Glutamatergic neuron (in vitro differentiated cells): ENCODE measurements at regions not wholly inside any gene's neighbourhood (a gene's known extent, or its start where the extent isn't known, plus 50 kb on each side); places are given as distances from the start of the nearest gene placed in this dataset.
"Not testable (repeated sequence)": the region's sequence is repeated elsewhere in the genome, so short reads cannot be mapped to it uniquely, and the experiment has no call there.

Source experiments
- DNase-seq: peaks from one replicate; pipeline ENCODE4 v3.0.0; 2022
- H3K27ac Mint-ChIP-seq: one replicate; pipeline ENCODE4 v1.8.0; 2020; ENCODE audit warnings: mild to moderate bottlenecking, mixed read lengths, inconsistent platforms; ENCODE audit not compliant: unreplicated experiment
- H3K27me3 Mint-ChIP-seq: one replicate; pipeline ENCODE4 v1.8.0; 2020; ENCODE audit warnings: mild to moderate bottlenecking, moderate library complexity, mixed read lengths, inconsistent platforms; ENCODE audit not compliant: unreplicated experiment
- H3K36me3 Mint-ChIP-seq: one replicate; pipeline ENCODE4 v1.8.0; 2020; ENCODE audit warnings: mild to moderate bottlenecking, mixed read lengths, inconsistent platforms; ENCODE audit not compliant: unreplicated experiment
- H3K4me1 Mint-ChIP-seq: one replicate; pipeline ENCODE4 v1.8.0; 2020; ENCODE audit warnings: mild to moderate bottlenecking, low read depth, mixed read lengths, inconsistent platforms; ENCODE audit not compliant: unreplicated experiment
- H3K4me3 Mint-ChIP-seq: one replicate; pipeline ENCODE4 v1.8.0; 2020; ENCODE audit warnings: mild to moderate bottlenecking, mixed read lengths, inconsistent platforms; ENCODE audit not compliant: unreplicated experiment
- H3K9me3 Mint-ChIP-seq: one replicate; pipeline ENCODE4 v1.8.0; 2020; ENCODE audit warnings: mild to moderate bottlenecking, moderate library complexity, mixed read lengths, inconsistent platforms; ENCODE audit not compliant: unreplicated experiment
- TF ChIP-seq, protein P1 (sequence below): fragments of 200-600 bp; sonication (generic); IDR thresholded peaks from one replicate; pipeline ENCODE4 v1.5.0; 2021; ENCODE audit not compliant: partially characterized antibody, unreplicated experiment

DNA sequence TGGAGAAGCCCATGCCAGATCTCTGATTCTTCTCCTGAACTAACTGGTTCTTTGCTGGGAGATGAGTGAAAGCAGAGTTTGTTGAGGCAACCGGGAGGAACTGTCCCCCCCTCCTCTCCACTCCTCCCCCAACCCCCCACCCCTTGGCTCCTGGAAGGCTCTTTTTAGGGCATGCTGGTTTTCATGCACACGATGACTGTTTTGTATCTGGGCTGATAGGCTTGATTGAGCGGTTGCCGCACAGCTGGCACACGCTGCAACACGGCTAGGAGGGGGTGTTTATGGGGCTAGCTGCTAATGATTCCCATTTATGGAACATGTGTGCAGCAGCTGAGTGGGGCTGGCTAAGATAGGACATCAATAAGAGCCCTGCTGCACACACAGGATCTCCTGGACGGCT is 137.2 kb downstream of the SMIM20 start:
- no peak for DNase-seq
- Mint-ChIP-seq H3K9me3 (no peaks in the 10 kb centered on the region), H3K4me1 (peaks cover 6% of the 10 kb centered on the region), H3K27me3 (peaks cover 9% of the 10 kb centered on the region), H3K4me3 (no peak overlapping the region), H3K27ac (no peak overlapping the region), H3K36me3 (no peaks in the 10 kb centered on the region)
- TF ChIP-seq, protein P1, sequence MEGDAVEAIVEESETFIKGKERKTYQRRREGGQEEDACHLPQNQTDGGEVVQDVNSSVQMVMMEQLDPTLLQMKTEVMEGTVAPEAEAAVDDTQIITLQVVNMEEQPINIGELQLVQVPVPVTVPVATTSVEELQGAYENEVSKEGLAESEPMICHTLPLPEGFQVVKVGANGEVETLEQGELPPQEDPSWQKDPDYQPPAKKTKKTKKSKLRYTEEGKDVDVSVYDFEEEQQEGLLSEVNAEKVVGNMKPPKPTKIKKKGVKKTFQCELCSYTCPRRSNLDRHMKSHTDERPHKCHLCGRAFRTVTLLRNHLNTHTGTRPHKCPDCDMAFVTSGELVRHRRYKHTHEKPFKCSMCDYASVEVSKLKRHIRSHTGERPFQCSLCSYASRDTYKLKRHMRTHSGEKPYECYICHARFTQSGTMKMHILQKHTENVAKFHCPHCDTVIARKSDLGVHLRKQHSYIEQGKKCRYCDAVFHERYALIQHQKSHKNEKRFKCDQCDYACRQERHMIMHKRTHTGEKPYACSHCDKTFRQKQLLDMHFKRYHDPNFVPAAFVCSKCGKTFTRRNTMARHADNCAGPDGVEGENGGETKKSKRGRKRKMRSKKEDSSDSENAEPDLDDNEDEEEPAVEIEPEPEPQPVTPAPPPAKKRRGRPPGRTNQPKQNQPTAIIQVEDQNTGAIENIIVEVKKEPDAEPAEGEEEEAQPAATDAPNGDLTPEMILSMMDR: no peak

- H3K4me3 Mint-ChIP-seq: no peak overlapping the region
- DNase-seq: no peak
- TF ChIP-seq, protein P1: no peak
- H3K27ac Mint-ChIP-seq: peak overlapping the region; percentile 33
- H3K36me3 Mint-ChIP-seq: no peaks in the 10 kb centered on the region
- peaks cover 6% of the 10 kb centered on the region for H3K4me1 Mint-ChIP-seq
- H3K9me3 Mint-ChIP-seq: no peaks in the 10 kb centered on the region
- peaks cover 11% of the 10 kb centered on the region for H3K27me3 Mint-ChIP-seq
These were observed 138.9 kb downstream of the SMIM20 start for GRCh38 chr4:26052663-26053541.

- H3K4me1 Mint-ChIP-seq: peaks cover 6% of the 10 kb centered on the region
- H3K36me3 Mint-ChIP-seq: no peaks in the 10 kb centered on the region
- no peaks in the 10 kb centered on the region for H3K9me3 Mint-ChIP-seq
- TF ChIP-seq, protein P1: no peak
- peaks cover 11% of the 10 kb centered on the region for H3K27me3 Mint-ChIP-seq
- no peak overlapping the region for H3K4me3 Mint-ChIP-seq
- DNase-seq: no peak
- no peak overlapping the region for H3K27ac Mint-ChIP-seq
These were observed 139.7 kb downstream of the SMIM20 start for GRCh38 chr4:26053761-26054160.

DNA sequence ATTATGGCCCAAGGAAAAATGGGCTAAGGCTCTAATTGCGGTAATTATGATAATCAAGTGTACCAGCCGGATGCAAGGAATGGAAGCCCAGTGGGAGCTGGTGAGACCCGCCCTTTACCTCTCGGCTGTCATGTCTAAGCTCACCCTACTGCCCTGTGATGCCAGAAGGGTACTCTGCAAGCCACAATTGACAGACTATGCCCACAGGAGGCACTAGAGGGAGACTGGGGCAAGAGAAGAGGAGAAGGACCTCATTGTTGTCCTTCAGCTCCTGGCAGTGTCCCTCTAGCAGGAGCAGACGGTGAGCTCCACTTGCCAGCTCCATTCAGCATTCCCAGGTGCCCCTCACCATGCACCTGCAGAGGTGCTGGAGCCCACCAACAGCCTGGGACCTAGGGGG is 141.8 kb downstream of the SMIM20 start:
- Mint-ChIP-seq H3K27ac (no peak overlapping the region), H3K9me3 (no peaks in the 10 kb centered on the region), H3K4me3 (no peak overlapping the region), H3K36me3 (no peaks in the 10 kb centered on the region), H3K27me3 (peaks cover 7% of the 10 kb centered on the region), H3K4me1 (peaks cover 6% of the 10 kb centered on the region)
- TF ChIP-seq, protein P1: no peak
- no peak for DNase-seq

- peaks cover 7% of the 10 kb centered on the region for H3K27me3 Mint-ChIP-seq
- no peak overlapping the region for H3K4me3 Mint-ChIP-seq
- H3K9me3 Mint-ChIP-seq: no peaks in the 10 kb centered on the region
- no peak overlapping the region for H3K27ac Mint-ChIP-seq
- DNase-seq: no peak
- peaks cover 6% of the 10 kb centered on the region for H3K4me1 Mint-ChIP-seq
- TF ChIP-seq, protein P1: no peak
- no peaks in the 10 kb centered on the region for H3K36me3 Mint-ChIP-seq
These were observed 142.4 kb downstream of the SMIM20 start for GRCh38 chr4:26056406-26056805.

DNA sequence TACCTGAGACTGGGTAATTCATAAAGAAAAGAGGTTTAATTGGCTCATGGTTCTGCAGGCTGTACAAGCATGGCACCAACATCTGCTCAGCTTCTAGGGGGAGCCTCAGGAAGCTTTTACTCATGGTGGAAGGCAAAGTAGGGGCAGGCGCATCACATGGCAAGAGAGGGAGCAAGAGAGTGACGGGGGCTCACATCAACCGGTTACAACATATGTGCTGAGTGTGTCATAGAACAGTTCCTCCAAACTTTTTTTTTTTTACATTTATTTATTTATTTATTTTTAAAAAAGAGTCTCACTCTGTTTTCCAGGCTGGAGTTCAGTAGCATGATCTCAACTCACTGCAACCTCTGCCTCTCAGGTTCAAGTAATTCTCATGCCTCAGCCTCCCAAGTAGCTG is 143.8 kb downstream of the SMIM20 start:
- not testable (repeated sequence) for H3K27me3 Mint-ChIP-seq, H3K9me3 Mint-ChIP-seq, H3K36me3 Mint-ChIP-seq, H3K4me3 Mint-ChIP-seq, H3K4me1 Mint-ChIP-seq, DNase-seq, H3K27ac Mint-ChIP-seq
